ENCODE measurements at regions not wholly inside any gene's neighbourhood (a gene's known extent, or its start where the extent isn't known, plus 50 kb on each side); places are given as distances from the start of the nearest gene placed in this dataset.

GRCh38 chr2:228649447-228649846 is 468.0 kb upstream of the SPHKAP start:
- DNase-seq = no peak

- DNase-seq = no peak
Measured at GRCh38 chr2:228648541-228648940, 467.1 kb upstream of the SPHKAP start.

- DNase-seq = no peak
Measured at GRCh38 chr2:228646061-228646460, 464.6 kb upstream of the SPHKAP start.

- DNase-seq = no peak
Measured at GRCh38 chr2:228644199-228644598, 462.7 kb upstream of the SPHKAP start.

GRCh38 chr2:228642861-228643260 is 461.4 kb upstream of the SPHKAP start:
- DNase-seq = no peak

GRCh38 chr2:228630786-228631185 is 449.3 kb upstream of the SPHKAP start:
- no peak for DNase-seq

- DNase-seq = no peak
Measured at GRCh38 chr2:228629251-228629650, 447.8 kb upstream of the SPHKAP start.

GRCh38 chr2:228628682-228629081 is 447.2 kb upstream of the SPHKAP start:
- DNase-seq = no peak

GRCh38 chr2:228627510-228627909 is 446.0 kb upstream of the SPHKAP start:
- DNase-seq = no peak

GRCh38 chr2:228625481-228625880 is 444.0 kb upstream of the SPHKAP start:
- DNase-seq = no peak

- DNase-seq = no peak
Measured at GRCh38 chr2:228624733-228625132, 443.2 kb upstream of the SPHKAP start.

GRCh38 chr2:228615496-228615895 is 434.0 kb upstream of the SPHKAP start:
- no peak for DNase-seq

- no peak for DNase-seq
Measured at GRCh38 chr2:228614741-228615140, 433.3 kb upstream of the SPHKAP start.

GRCh38 chr2:228613133-228613850 is 431.8 kb upstream of the SPHKAP start:
- DNase-seq = no peak

- no peak for DNase-seq
Measured at GRCh38 chr2:228611171-228611570, 429.7 kb upstream of the SPHKAP start.

GRCh38 chr2:228602288-228602687 is 420.8 kb upstream of the SPHKAP start:
- DNase-seq = no peak

GRCh38 chr2:228600265-228600664 is 418.8 kb upstream of the SPHKAP start:
- no peak for DNase-seq

- no peak for DNase-seq
Measured at GRCh38 chr2:228599781-228600180, 418.3 kb upstream of the SPHKAP start.

GRCh38 chr2:228599297-228599696 is 417.8 kb upstream of the SPHKAP start:
- no peak for DNase-seq

- no peak for DNase-seq
Measured at GRCh38 chr2:228597032-228597431, 415.5 kb upstream of the SPHKAP start.

GRCh38 chr2:228594012-228594411 is 412.5 kb upstream of the SPHKAP start:
- DNase-seq = no peak

GRCh38 chr2:228592925-228593324 is 411.4 kb upstream of the SPHKAP start:
- DNase-seq = no peak

- no peak for DNase-seq
Measured at GRCh38 chr2:228590681-228591080, 409.2 kb upstream of the SPHKAP start.

- no peak for DNase-seq
Measured at GRCh38 chr2:228589115-228589514, 407.6 kb upstream of the SPHKAP start.

- no peak for DNase-seq
Measured at GRCh38 chr2:228581731-228582130, 400.2 kb upstream of the SPHKAP start.

Data from hematopoietic multipotent progenitor cell treated with erythropoietin and hydrocortisone succinate and interleukin-3 and kit ligand, for 6 days (in vitro differentiated cells).